ENCODE measurements at regions not wholly inside any gene's neighbourhood (a gene's known extent, or its start where the extent isn't known, plus 50 kb on each side); places are given as distances from the start of the nearest gene placed in this dataset.
A peak's percentile ranks its signal among the peaks of the same experiment; 100 is the strongest.

GRCh38 chr17:83173914-83174361 is 94.5 kb downstream of the METRNL start:
- Histone ChIP-seq H3K4me3 (no peak overlapping the region), H3K9me3 (no peaks in the 10 kb centered on the region), H3K27ac (peak overlapping the region; percentile 44), H3K4me1 (peaks cover 22% of the 10 kb centered on the region), H3K36me3 (no peaks in the 10 kb centered on the region), H3K27me3 (no peaks in the 10 kb centered on the region)
- TF ChIP-seq POLR2A (IDR thresholded peaks at IDR 0.05) (no peak), CTCF (IDR thresholded peaks at IDR 0.05) (no peak), POLR2AphosphoS5 (IDR thresholded peaks at IDR 0.05; ENCODE audit: insufficient read depth in 1 of 2, low read depth in 1 of 2) (no peak)
- DNase-seq (ENCODE audit: extremely low spot score in 2 of 2): no peak
- intact Hi-C loops (cut with DNase I): no loop called here

GRCh38 chr17:83174362-83175118 is 95.1 kb downstream of the METRNL start:
- intact Hi-C loops (cut with DNase I): no loop called here
- Histone ChIP-seq H3K36me3 (no peaks in the 10 kb centered on the region), H3K9me3 (no peaks in the 10 kb centered on the region), H3K27me3 (no peaks in the 10 kb centered on the region), H3K27ac (peak overlapping the region; percentile 71), H3K4me1 (peaks cover 22% of the 10 kb centered on the region), H3K4me3 (no peak overlapping the region)
- no peak for TF ChIP-seq CTCF (IDR thresholded peaks at IDR 0.05)
- no peak for TF ChIP-seq POLR2A (IDR thresholded peaks at IDR 0.05)
- peak; percentile 77 for DNase-seq (ENCODE audit: extremely low spot score in 2 of 2)

- Histone ChIP-seq H3K27ac (peak overlapping the region; percentile 71), H3K4me3 (no peak overlapping the region), H3K4me1 (peaks cover 22% of the 10 kb centered on the region), H3K9me3 (no peaks in the 10 kb centered on the region), H3K36me3 (no peaks in the 10 kb centered on the region), H3K27me3 (no peaks in the 10 kb centered on the region)
- intact Hi-C loops (cut with DNase I): no loop called here
- TF ChIP-seq POLR2AphosphoS5 (IDR thresholded peaks at IDR 0.05; ENCODE audit: insufficient read depth in 1 of 2, low read depth in 1 of 2) (no peak), POLR2A (IDR thresholded peaks at IDR 0.05) (no peak), CTCF (IDR thresholded peaks at IDR 0.05) (no peak)
- DNase-seq (ENCODE audit: extremely low spot score in 2 of 2): peak in 1 of 2 donors; percentile 87
Observed at GRCh38 chr17:83175119-83175821, 95.9 kb downstream of the METRNL start.

GRCh38 chr17:83175822-83176622 is 96.6 kb downstream of the METRNL start:
- Histone ChIP-seq H3K4me1 (peaks cover 22% of the 10 kb centered on the region), H3K27me3 (no peaks in the 10 kb centered on the region), H3K27ac (peak overlapping the region; percentile 71), H3K36me3 (no peaks in the 10 kb centered on the region), H3K9me3 (no peaks in the 10 kb centered on the region), H3K4me3 (no peak overlapping the region)
- peak in 1 of 2 donors; percentile 85 for DNase-seq (ENCODE audit: extremely low spot score in 2 of 2)
- intact Hi-C loops (cut with DNase I): no loop called here
- TF ChIP-seq CTCF (IDR thresholded peaks at IDR 0.05): no peak
- TF ChIP-seq POLR2AphosphoS5 (IDR thresholded peaks at IDR 0.05; ENCODE audit: insufficient read depth in 1 of 2, low read depth in 1 of 2): no peak
- TF ChIP-seq POLR2A (IDR thresholded peaks at IDR 0.05): no peak

Data from vagina (tissue), 2 donors.